PFSK-1 (cell line): ENCODE measurements at regions not wholly inside any gene's neighbourhood (a gene's known extent, or its start where the extent isn't known, plus 50 kb on each side); places are given as distances from the start of the nearest gene placed in this dataset.

ENCODE experiments used
- FOXP2 ChIP-seq: optimal IDR thresholded peaks from 2 replicates; pipeline ENCODE3; 2011; ENCODE audit warnings: borderline replicate concordance, control low read depth, inconsistent platforms; ENCODE audit not compliant: insufficient read depth; ENCODE audit errors: extremely low read length, extremely low read depth
- REST ChIP-seq, 2 experiments: IDR thresholded peaks; 2 replicates each; pipeline versions ENCODE4 v1.6.1 to v1.8.0; 2011 to 2012; ENCODE audit warnings: low read depth in 2 of 2, low read length in 2 of 2, control low read depth in 1 of 2, inconsistent platforms in 1 of 2, mild to moderate bottlenecking in 1 of 2, moderate library complexity in 1 of 2; ENCODE audit not compliant: insufficient read depth in 1 of 2
- TAF1 ChIP-seq: IDR thresholded peaks from 2 replicates; pipeline ENCODE4 v1.6.1; 2012; ENCODE audit warnings: low read length, control low read depth, borderline replicate concordance; ENCODE audit not compliant: insufficient read depth

- TF ChIP-seq REST (IDR thresholded peaks at IDR 0.05; ENCODE audit: insufficient read depth in 1 of 2, low read depth in 2 of 2, low read length in 2 of 2) (no peak), FOXP2 (no peak), TAF1 (no peak)
These were observed 195.5 kb downstream of the TMEM167A start for GRCh38 chr5:82881571-82882174.
